ENCODE measurements at regions not wholly inside any gene's neighbourhood (a gene's known extent, or its start where the extent isn't known, plus 50 kb on each side); places are given as distances from the start of the nearest gene placed in this dataset.

GRCh38 chr17:31594416-31594815 is 202.9 kb downstream of the RAB11FIP4 start:
- TF ChIP-seq SUZ12 (IDR thresholded peaks at IDR 0.05) (no peak), ELF4 (IDR thresholded peaks at IDR 0.05) (no peak), TARDBP (IDR thresholded peaks at IDR 0.05) (no peak), L3MBTL2 (conservative IDR thresholded peaks at IDR 0.05) (no peak), FOXK2 (IDR thresholded peaks at IDR 0.05) (no peak), FOXA1 (IDR thresholded peaks at IDR 0.05) (no peak), ZNF384 (IDR thresholded peaks at IDR 0.05) (no peak), NFRKB (IDR thresholded peaks at IDR 0.05) (no peak), SP1 (IDR thresholded peaks at IDR 0.05) (no peak)

All from HEK293T (cell line).